Anterior cingulate cortex (tissue), 58 donors: ENCODE measurements at regions not wholly inside any gene's neighbourhood (a gene's known extent, or its start where the extent isn't known, plus 50 kb on each side); places are given as distances from the start of the nearest gene placed in this dataset.

Experiments used
- DNase-seq, 58 donors: peaks; one replicate each; lab custom pipeline; 2025; lab: John Stamatoyannopoulos, UW

- DNase-seq = no peak
Observed at GRCh38 chr11:116488836-116489389, 283.9 kb downstream of the BUD13 start.

- DNase-seq = no peak
Observed at GRCh38 chr11:116485425-116485824, 287.4 kb downstream of the BUD13 start.

- no peak for DNase-seq
Observed at GRCh38 chr11:116482716-116483115, 290.1 kb downstream of the BUD13 start.

- no peak for DNase-seq
Observed at GRCh38 chr11:116481126-116481675, 291.6 kb downstream of the BUD13 start.

- DNase-seq = peak in 1 of 58 donors; percentile 4
Observed at GRCh38 chr11:116478669-116479668, 293.8 kb downstream of the BUD13 start.

- DNase-seq = no peak
Observed at GRCh38 chr11:116478205-116478604, 294.6 kb downstream of the BUD13 start.

- DNase-seq = no peak
Observed at GRCh38 chr11:116473790-116474346, 298.9 kb downstream of the BUD13 start.

- no peak for DNase-seq
Observed at GRCh38 chr11:116473206-116473769, 299.5 kb downstream of the BUD13 start.

GRCh38 chr11:116472651-116473050 is 300.1 kb downstream of the BUD13 start:
- DNase-seq = peak in 1 of 58 donors; percentile 16

GRCh38 chr11:116471608-116472256 is 301.1 kb downstream of the BUD13 start:
- no peak for DNase-seq

- no peak for DNase-seq
Observed at GRCh38 chr11:116468699-116469098, 304.1 kb downstream of the BUD13 start.

GRCh38 chr11:116467823-116468222 is 305.0 kb downstream of the BUD13 start:
- DNase-seq = no peak

GRCh38 chr11:116466801-116467200 is 306.0 kb downstream of the BUD13 start:
- no peak for DNase-seq

- DNase-seq = peak in 24 of 58 donors; percentile 2 to 51 (median 30)
Observed at GRCh38 chr11:116466191-116466590, 306.6 kb downstream of the BUD13 start.

GRCh38 chr11:116465056-116465455 is 307.7 kb downstream of the BUD13 start:
- no peak for DNase-seq

GRCh38 chr11:116461789-116462188 is 311.0 kb downstream of the BUD13 start:
- peak in 15 of 58 donors; percentile 9 to 48 (median 18) for DNase-seq

GRCh38 chr11:116460156-116460920 is 312.4 kb downstream of the BUD13 start:
- DNase-seq = no peak

- no peak for DNase-seq
Observed at GRCh38 chr11:116459185-116460045, 313.4 kb downstream of the BUD13 start.
